SK-N-DZ (cell line): ENCODE measurements at regions not wholly inside any gene's neighbourhood (a gene's known extent, or its start where the extent isn't known, plus 50 kb on each side); places are given as distances from the start of the nearest gene placed in this dataset.

Experiments
- DNase-seq: peaks from one replicate; pipeline ENCODE4 v3.0.0-alpha.2; 2015; ENCODE audit warnings: low spot score

GRCh38 chr1:67614511-67614934 lies 70.5 kb upstream of the GADD45A start:
- no peak for DNase-seq

- no peak for DNase-seq
These were observed 69.1 kb upstream of the GADD45A start for GRCh38 chr1:67615886-67616285.

- no peak for DNase-seq
These were observed 68.5 kb upstream of the GADD45A start for GRCh38 chr1:67616394-67616985.

DNA sequence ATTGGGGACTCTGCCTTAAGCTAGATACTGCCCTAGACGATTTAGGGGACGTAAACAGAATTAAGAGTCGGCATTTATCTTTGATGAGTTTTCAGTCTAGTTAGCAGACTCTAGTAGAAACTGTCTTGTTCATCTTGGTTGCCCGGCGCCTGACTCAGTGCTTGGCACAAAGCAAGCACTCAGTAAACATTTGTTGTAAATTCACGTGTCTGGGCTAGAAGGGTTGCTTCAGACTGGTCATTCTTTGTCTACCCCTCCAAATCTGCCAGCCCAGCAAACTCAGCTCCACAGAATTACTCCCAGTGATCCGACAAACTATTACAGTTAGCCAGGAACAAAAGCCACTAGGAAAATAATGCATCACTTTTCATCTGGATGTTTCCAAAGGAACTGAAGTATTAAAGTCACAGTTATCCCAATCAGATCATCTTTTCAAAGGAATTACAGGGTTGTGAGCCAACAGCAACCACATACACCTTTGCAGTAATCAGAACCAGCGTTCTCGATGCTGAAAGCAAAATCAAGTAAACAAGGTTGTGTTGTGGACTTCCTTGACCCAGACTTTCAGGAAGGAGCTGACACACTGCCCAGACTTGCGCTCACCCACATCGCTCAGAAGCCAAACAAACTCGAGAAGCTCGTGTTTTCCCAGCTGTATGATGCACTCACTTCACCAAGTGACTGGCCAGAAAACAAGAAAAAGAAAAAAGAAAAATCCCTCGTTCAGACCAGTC lies 66.5 kb upstream of the GADD45A start:
- no peak for DNase-seq

- DNase-seq, result no peak
These were observed 65.9 kb upstream of the GADD45A start for GRCh38 chr1:67619080-67619479.

- DNase-seq, result no peak
These were observed 61.1 kb upstream of the GADD45A start for GRCh38 chr1:67623906-67624305.

GRCh38 chr1:67624680-67625079 lies 60.3 kb upstream of the GADD45A start:
- DNase-seq, result no peak

- DNase-seq, result no peak
These were observed 58.7 kb upstream of the GADD45A start for GRCh38 chr1:67626090-67626860.

GRCh38 chr1:67626861-67627235 lies 58.2 kb upstream of the GADD45A start:
- DNase-seq, result no peak

DNA sequence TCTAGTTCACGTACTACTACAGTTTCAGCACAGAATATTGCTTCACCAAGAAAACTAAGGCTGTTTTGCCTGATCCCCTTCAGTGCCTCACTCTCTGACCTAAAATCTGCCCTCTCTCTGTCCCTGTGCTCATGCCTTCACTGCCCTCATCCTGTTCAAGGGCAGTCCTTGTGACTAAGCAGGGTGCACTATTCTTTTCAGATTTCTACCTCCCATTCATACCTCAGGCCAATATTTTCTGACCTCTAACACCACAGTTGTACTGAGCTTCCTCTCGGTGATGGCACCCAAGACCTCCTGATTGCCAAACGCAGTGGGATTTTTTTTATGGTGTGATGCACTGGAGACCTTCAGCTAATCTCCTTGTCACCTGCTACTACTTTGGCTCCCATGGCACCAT lies 57.7 kb upstream of the GADD45A start:
- no peak for DNase-seq

DNA sequence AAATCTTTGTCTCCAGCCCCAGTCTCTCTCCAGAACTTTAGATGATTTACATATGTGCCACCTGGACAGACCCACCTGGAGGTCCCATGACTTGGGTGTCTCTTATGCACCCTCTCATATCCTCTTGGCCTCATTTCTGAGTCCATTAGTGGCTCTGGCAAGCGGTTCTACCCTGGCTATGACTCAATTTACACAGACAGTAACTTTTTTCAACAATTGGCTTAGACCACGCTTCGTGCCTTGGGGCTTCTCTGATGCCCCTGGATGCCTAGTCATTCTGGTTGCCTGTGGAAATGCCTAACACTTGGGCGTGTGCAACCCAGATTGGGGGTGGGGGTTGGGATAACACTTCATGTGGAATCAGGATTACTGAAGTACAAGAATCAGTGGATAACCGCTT lies 57.1 kb upstream of the GADD45A start:
- DNase-seq, result no peak

- no peak for DNase-seq
These were observed 55.5 kb upstream of the GADD45A start for GRCh38 chr1:67629370-67630075.

GRCh38 chr1:67630438-67631045 lies 54.5 kb upstream of the GADD45A start:
- DNase-seq, result no peak

- DNase-seq, result no peak
These were observed 52.6 kb upstream of the GADD45A start for GRCh38 chr1:67632356-67632755.

DNA sequence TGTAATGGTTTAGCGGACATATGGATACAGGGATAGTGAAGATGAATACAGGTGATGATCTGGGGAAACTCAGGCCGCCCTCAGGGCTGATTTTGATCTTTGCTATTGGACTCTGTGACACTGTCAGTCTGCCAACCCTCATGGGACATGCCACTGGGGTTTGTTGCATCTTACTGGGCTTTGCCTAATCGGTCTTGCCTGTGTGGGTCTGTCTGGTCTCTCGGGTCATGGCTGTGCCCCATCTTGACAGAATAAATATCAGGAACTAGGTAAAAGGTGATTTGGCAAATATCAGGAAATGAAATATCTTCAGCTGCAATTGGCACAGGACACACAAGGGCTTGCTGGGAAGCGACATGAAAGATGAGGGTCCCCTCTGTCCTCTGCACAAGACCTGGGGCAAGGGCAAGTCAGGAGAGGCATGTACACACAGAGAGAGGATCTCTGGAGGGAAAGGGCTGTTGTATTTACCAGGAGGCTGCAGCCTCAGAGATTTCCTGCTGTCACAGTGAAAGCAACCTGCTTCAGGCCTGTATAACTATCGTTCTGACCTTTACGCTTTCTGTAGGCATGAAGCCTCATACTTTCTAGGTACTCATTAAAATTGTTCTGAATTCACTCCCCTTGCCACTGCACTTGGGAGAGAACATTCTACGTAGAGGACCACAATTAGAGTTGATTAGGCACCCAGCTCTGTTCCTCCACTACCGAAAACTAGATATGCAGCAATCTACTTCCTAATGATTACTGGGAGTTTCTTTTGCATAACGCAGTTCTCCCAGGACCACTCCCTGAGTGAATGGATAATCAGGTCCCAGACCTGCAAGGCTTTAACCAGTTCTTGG lies 52.0 kb upstream of the GADD45A start:
- peak; percentile 33 for DNase-seq

GRCh38 chr1:67634396-67634935 lies 50.5 kb upstream of the GADD45A start:
- no peak for DNase-seq

GRCh38 chr1:67635055-67635809 lies 49.8 kb upstream of the GADD45A start:
- DNase-seq, result no peak
